ENCODE measurements at regions not wholly inside any gene's neighbourhood (a gene's known extent, or its start where the extent isn't known, plus 50 kb on each side); places are given as distances from the start of the nearest gene placed in this dataset.
"Not testable (repeated sequence)": the region's sequence is repeated elsewhere in the genome, so short reads cannot be mapped to it uniquely, and the experiment has no call there.

DNA sequence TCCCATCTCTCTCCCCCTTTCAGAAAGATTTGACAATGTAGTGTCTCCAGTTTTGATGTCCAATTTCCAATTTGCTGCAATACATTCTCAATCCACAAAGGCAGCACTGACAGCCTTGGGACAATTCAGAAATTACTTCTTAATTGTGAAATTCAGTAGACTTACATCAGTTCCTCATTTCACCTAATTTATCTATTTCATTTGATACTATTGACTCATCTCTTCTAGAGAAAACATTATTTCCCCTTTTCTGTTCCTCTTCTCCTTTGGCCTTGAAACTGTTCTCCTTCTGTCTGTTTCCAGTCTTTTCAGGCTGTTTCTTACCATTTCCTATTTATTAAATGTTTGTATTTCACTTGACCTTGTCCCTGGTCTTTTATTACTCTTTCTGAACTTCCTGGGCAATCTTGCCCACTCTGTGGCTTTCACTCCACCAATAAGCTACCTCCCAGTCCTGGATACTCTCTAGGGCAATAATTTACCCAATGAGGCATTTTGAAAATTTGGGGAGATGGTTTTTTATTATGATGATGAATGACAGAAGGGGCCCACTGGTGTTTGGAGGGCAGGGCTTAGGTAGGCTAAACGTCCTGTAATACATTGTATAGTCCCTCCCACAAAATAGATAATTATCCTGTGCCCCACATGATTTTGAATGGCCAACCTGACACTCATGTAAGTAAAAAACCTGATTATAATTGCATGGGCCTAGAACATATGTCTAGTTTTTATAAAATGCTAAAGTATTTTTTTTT, 498.0 kb upstream of the BOD1L1 start:
- DNase-seq = no peak

DNA sequence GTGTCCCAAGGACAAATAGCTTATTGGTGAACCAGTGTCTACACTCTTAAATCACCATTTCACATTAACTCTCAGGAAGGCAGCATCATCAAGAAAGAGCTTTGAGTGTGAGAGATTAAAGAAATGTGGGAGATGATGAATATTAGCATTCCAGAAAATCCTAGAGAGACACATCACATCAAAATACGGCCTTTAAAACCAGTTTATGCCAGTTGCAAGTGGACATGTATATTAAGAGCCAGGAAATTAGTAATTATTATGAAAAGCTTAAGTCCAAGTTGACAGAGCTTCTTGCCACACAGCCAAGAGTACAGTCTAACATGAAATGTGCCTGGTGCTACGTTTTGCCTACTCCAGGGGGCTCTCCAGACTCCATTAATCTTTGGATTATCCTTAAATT, 503.0 kb upstream of the BOD1L1 start:
- DNase-seq = no peak

DNA sequence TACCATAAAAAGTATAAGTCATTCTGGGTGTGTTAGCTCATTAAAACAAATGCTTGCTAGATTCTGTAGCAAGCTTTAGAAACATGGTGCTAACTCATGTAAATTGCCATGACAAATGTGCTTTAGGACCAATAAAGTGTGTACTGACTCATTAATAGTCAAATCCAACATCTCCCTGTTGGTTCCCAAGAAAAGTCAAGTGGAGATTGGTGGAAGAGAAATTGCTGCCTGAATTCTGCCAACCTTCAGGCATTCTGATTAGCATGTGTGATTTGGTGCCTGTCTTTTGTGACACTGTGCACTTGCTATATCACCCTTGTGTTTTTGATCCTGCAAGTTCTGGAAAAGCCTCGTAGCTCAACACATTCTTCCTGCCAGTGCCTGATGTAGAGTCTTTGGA, 503.8 kb upstream of the BOD1L1 start:
- no peak for DNase-seq

DNA sequence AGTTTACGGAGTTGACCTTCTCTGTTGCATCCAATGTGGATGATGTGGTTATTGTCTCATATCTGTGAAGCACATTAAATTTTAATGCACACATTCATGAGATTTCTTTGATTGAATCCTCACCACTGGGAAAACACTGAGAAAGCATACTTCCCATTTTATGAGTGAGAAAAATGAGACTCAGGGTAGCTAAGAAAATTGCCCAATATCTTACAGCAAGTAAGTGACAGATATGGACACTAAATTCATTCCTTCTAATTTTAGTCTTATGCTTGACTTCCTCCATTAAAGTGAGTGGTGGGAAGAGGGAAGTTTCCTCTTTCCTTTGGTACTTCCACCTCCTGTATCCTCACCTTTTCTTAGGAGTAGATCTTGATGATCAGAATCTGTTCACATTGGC, 504.8 kb upstream of the BOD1L1 start:
- DNase-seq = no peak

DNA sequence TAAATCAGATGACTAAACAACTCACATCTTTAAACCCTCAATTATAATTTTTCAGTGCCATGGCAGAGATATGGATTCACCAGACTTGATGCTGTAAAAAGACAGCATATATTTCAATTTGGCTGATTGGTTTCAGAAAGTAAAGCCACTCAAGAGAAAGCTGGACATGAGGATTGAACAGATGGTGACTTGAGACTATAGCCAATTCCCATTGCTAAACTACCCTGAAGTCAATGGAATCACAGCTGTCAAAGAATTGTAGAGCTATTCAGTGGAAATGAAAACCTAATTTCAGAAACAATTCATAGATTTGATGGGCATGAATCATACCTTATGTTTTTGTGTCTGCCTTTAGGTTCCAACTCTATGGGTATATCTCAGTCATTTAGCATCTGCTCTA, 510.6 kb upstream of the BOD1L1 start:
- DNase-seq = no peak

DNA sequence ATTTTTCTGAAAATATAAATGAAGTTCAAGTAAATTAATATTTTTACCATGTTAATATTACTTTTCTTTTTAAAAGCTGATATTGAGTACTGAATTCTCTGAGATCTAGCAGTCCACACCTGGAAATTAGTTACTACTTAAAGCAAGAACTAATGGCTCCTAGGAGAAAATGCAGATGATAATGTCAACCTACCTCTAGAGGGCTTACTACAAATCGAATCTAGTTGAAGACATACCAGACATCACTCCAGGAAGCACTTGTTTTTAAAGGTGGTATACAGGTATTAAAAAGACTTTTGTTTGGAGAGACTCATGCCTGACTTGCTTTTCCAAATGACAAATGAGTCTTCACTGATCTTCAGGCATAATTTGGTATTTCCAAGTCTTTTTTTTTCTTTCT, 516.4 kb upstream of the BOD1L1 start:
- DNase-seq = no peak

DNA sequence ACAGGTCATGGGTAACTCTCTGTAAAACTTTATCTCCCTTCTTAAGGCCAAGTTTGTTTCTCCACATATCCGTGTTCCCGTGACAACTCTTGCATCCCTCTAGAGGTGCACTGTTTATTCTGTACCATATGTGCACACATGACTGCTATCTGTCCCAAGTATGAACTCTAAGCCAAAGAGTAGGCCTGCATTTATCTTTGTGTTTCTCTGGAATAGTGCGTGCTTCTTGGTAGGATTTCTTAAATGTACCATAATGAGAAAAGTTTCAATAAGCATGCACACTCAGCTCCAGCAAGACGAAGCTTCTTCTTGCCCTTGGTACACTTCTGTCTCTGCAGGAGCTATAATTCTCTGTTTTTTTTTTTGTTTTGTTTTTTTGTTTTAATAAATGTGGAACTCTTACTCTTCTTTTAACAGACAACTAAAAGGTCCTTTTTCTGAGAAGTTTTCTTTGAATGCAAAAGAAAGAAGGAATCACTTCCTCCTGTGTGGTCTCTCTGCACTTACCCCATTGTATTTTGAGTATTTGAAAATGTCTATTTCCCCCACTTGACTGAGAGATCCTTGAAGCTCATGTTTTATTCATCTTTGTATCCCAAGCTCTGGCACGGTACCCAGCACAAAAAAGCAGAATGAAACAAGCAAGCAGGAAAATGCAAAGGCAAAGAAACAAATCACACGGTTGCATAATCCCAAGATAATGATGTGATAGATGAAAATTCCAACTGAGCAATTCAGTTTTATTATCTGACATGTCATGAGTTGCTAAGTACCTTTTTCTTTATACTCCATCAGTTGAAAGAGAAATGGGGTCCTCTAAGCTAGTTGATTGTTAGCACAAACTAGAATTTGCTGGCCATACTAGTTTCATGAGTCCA, 521.9 kb upstream of the BOD1L1 start:
- DNase-seq = no peak

DNA sequence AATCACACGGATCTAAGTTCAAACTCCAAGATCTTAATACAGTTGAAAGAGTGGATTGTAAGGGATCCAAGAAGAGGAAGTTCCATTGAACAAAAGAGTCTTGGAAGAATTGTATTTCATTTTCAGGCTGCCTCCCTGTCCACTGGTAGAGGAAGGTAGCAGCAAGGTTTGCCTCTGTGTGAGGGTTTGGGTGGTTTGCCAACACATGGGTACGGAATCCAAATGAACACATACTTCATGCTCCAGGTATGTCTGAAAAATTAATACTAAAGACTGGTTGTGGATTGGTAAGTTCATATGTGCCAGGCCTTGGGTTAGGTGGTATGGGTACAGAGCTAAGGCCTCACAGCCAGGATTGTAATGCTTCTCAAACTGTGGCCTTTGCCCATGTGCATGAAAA, 523.6 kb upstream of the BOD1L1 start:
- no peak for DNase-seq

DNA sequence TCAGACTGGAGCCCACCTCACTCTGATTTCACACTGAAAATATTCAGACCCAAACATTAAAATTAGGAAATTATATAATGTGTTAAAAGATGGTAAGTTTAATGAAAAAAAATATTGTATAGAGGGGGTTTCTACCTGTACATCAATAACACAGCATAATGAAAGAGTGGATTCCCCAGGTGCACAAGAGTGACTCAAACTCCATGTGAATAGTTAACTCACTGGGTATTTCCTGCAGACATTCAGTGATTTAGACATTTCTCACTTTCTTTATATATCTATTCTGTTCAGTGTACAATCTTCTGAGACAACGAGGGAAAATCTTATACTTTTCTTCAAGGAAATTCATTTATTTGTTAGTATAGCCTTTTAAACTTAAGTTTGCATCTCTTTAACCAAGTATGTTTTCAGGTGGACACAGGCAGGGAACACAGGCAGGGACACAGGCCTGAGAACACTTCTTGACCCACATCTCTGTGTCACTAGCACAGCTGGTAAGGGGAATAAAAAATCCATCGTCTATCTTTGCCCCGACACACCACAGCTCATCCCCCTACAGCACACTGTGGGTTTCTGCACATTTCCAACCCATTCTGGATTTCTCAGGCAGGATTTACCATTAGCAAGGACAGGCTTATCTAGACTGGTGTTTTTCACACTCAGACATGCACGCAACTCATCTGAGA, 525.5 kb upstream of the BOD1L1 start:
- DNase-seq = no peak

DNA sequence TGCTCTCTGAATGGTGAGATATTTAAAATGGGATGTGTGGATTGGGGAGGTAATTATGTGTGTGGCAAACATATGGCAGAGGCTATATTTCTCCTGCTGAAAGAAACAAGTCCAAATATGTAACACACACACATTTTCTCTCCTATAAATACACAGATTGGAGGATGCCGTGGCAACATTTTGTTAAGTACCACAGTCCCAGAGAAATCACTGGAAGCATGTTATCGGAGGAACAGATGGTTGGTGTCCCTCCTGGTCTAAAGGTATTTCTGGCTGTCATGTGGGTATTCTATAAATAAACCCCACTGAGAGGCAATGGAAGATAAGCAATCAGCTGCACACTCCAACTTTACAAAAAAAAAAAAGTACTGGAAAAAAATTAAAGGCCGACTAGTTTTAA, 528.3 kb upstream of the BOD1L1 start:
- DNase-seq = no peak

DNA sequence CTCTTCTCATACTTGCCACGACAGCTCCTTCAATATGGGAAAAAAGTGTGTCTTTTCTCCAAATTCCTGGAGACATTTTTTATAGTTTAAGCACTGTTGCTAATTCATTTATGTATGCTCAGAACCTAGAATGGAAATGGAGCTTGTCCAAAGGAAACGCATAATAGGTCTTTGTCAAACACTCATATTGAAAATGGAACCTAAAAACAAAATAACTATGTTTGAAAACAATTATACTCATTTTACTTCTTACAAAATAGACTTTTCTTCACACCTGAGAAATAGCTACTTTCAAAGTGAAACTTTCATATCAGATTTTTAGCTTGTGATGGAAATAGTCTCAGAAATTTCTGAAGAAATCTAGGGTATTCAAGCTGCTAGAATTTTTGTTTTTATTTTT, 529.7 kb upstream of the BOD1L1 start:
- no peak for DNase-seq

DNA sequence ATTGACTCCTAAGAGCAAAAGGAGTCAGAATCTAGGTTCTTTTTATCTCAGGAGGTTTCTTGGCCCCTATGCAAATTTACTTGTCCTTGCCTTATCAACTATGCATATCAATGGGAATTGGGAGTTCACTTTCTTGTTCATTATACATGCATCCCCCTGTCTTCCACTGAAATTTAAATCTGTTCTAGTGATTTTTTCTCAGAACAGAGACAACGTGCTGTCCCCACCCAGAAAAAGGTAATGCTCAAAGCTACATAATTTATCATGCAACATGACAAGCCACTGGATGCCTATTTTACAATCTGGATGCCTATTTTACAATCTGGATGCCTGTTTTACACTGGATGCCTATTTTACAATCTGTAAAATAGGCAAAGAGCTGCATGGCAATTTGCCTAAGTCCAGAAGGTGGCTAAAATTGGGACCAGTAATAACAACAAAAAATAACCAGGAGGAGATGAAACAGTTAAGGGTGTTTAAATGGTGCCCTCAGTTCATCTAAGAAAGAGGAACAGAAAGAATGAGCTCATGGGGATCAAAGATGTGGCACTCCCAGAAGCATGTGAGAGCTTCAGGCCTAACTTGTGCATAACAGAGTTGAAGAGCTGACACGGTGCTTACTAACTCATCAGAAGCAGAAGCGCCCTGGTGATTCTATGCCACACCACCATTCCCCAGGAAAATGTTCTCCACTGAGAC, 537.8 kb upstream of the BOD1L1 start:
- no peak for DNase-seq

DNA sequence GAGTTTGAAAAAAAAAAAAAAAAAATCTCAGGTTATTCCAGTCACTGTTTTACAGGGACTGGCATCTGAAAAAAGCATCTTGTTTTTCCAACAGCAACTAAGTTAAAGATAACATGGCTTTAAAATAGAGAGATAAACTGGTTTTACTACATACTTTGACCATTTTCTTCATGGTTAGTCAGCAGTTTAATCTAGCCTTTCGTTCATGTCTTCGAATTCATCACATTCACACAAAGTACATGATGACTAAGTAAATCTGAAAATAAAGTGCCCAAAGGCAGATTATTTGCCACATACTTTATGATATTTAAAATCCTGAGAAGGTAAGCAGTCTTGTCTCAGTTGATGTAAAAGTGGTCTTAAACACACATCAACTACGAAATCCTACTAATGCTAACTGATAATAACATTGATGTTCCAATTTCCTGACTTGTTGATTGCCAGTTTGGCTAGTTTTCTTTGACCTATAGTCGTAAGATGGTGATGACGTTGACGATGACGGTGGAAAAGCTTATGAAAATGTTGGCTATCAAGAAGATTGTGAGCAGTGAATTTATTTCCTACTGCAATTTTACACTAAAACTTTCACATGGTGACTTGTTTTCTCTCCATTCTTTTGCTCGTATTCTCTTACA, 540.5 kb upstream of the BOD1L1 start:
- no peak for DNase-seq

DNA sequence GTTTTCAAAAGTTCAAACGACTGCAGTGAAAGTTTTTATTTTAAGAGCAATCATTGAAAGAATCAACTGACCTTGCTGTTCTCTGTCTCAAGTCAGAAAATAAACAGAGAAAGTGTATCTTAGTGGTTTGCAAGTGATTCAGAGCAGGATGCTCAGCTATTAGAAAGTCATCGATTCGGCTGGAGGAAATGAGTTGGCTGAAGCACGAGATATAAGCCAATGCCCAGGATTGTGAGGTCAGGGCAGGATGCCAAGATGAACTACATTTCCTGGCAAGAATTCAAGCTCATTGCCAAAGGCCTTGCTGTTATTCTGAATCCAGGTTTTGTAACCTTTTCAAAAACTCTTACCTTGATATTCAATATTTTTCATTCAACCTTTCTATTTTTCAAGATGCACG, 541.4 kb upstream of the BOD1L1 start:
- DNase-seq = peak; percentile 12

DNA sequence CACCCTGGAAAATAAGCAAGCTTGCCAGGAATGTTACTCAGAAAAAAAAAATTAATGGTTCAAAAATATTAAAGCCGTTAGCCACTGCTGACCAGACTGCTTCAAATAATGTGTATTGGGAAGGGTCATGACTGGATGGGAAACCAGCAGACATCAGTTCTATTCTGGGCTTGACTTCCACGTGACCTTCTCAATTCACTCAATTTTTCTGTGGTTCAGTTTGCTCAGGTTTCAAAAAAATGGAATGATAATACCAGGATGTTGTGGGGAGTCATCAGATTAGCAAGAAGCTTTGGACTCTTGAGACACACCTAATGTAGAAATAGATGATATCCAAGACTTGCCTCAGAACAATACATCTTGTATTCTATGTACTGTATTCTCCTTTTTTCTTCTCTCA, 541.9 kb upstream of the BOD1L1 start:
- DNase-seq = no peak

DNA sequence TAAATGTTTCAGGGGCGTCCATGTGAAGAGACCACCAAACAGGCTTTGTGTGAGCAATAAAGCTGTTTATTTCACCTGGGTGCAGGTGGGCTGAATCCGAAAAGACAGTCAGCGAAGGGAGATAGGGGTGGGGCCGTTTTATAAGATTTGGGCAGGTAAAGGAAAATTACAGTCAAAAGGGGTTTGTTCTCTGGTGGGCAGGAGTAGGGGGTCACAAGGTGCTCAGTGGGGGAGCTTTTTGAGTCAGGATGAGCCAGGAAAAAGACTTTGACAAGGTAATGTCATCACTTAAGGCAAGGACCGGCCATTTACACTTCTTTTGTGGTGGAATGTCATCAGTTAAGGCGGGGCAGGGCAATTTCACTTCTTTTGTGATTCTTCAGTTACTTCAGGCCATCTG, 542.4 kb upstream of the BOD1L1 start:
- DNase-seq = not testable (repeated sequence)

DNA sequence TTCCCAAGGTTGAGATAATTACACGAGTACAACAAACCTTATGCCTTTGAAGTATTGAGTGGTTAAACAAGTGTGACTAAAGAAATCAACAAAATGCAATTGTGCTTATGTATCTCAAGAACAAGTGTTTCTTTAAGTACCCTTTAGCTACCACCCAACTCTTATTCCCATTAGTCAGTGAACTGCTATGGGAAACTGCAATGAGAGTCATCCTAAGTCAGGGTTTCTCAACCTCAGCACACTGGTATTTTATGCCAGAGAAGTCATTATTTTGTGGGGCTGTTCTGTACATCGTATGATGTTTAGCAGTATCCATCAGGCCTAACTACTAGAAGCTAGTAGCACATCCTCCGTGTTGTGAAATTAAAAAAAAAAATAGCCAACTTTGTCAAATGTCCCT, 549.1 kb upstream of the BOD1L1 start:
- DNase-seq = no peak

DNA sequence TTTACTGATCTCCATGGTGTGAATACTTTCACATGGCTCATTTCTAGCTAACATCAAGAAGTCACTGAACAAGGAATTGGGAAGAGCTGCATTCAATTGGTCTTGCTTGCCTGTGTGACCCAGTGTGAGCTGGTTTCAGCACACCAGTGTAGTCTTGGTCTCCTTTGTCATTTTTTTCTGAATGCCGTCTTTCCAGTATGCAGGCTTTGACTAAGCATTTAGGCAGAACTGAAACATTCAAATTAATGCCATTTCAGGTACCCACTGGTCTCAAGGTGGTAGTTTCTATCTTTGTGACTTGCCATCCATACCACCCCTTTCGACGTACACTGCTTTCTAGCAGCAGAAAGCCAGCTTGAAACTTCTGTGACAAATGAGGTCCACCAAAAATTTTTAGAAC, 550.5 kb upstream of the BOD1L1 start:
- no peak for DNase-seq

DNA sequence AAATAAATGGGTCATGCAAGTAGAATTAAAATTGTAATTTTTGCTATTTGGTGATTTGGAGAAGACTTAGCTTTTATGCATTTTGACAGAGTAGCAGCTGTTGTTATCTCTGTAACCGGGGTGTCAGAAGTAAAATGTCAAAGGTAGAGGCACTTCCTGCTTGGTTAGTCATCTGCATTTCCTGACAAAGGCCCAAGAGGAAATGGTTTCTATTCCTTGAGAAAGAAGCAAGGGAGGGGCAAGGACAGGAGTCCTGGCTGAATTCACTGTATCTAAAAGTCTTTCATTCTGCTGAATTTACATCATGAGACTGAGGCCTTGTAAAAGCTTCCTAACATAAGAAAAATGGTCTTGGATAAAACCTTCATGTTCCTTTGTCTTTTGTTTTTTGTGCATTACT, 550.9 kb upstream of the BOD1L1 start:
- DNase-seq = no peak

DNA sequence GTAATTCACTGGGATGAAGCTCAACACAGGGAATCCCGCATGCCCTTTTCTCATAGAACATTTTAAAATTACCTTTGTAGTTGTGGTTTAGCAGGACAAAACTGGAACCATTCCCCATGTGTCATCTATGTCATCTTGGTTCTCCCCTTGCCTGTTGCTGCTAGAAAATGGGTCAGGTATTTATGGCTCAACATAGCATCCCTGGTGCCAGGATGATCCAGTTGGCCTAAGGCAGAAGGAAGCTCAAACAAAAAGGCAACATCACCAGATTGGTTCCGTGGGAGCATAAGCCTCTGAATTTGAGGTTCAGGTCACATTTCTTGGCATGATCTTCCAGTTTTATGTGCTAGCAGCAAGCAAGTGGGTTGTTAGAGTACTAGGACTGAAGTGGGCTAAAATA, 552.6 kb upstream of the BOD1L1 start:
- DNase-seq = no peak

DNA sequence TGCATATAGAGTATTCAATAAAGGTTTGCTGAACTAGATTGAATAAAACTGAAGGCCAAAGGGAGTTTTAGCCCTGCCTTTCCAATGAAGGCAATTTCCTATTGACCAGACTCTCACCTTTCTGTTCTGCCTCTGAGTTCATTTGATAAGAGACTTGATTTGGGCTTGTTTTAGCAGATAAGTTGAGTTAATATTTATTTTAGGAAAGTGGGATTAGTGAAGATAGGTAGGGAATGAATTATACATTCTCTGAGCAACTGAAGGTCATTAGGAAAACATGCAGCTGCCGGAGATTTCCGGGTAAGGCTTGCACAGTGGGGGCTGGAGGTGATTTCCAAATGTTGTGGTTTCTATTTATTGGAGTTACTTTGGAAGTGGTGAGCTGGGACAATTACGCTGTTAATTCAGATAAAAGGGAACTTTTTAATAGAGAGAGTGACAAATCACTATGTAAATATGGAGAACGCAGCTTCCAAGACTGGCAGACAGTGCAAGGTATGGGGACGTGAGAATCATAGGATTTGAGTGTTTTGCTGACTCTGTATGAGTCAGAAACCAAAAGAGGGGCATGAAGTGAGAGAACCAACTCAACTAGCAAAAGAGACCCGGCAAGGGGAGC, 553.6 kb upstream of the BOD1L1 start:
- peak; percentile 54 for DNase-seq

DNA sequence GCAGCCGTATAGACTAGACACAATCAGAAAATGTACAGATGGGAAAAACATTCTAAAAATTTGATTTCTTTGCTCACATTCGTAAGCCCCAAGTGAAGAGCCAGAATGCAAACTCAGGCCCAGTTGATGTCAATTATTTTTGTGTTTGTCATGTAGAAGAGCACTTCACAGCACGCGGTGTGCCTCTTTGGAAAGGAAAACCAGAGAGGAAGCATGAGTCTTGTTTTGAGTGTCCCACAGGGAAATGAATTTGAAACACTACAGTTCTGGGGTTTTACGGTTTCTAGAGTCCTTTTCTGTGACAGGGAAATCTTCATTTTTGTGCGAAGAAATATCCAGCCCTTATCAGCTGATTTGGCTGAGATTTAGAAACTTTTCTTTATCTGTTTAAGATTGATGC, 554.6 kb upstream of the BOD1L1 start:
- no peak for DNase-seq
